ENCODE measurements at regions not wholly inside any gene's neighbourhood (a gene's known extent, or its start where the extent isn't known, plus 50 kb on each side); places are given as distances from the start of the nearest gene placed in this dataset.
"Not testable (repeated sequence)": the region's sequence is repeated elsewhere in the genome, so short reads cannot be mapped to it uniquely, and the experiment has no call there.

DNA sequence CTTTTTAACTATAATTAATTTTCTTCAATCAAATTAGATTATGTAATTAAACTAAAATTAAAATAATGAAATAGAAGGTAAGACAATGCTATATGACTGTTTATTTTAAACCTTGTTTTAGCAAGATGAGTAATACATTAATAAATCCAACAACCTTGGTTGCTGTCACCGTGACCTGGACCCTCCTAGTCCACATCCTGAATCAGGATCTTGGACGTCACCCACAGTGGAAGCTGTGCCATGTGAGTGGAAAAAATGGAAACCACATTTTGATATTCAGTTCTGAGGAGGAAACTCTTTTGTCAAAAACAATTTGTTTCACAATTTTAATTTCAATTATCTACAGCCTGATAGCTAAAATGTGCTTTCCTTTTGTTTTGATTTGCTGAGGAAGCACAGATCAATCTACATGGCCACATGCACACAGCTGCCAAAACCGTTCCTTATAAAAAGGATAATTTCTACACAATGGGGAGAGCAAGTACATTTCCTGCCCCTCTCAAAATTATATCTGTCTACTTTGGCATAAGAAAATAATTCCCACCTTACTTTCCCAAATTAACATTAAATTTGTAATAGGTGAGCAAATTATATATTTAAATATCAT, 255.5 kb downstream of the RASSF9 start:
- DNase-seq = no peak

- DNase-seq = no peak
These were observed 249.1 kb downstream of the RASSF9 start for GRCh38 chr12:85587158-85587557.

DNA sequence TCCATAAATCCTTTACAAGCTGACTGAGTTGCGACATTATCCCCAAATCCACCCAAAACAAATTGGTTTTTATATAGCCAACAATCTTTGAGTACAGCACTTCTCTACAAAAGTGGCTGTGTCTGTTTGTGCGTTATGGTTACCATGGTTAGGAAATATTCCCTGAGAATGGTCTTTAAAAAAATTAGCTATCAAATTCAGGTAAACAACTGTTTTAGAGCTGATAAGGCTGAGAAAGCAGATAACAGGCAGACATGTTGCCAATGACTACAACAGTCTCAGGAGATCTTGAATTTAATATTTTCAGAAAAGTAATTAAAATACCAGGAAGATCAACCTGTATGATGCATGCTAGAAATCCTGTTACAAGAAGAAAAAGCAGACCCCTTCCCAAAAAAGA, 248.0 kb downstream of the RASSF9 start:
- no peak for DNase-seq

GRCh38 chr12:85600841-85601240, 235.4 kb downstream of the RASSF9 start:
- no peak for DNase-seq

DNA sequence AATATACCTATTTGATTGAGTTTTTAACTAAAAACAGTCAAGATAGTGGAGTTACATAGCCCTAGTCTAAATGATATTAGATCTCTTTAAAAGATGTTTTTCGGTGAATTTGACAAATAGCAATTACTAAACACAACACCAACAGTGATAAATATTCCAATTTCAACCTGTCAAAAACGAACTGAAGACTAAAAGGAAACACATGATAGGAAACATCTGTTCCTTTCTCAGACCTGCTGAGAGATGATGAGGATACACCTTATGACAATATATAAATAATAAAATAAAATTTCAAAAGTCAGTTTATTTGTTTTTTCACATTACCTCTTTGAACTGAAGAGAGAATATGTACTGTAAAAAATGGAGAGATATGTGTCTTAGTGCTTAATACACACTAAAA, 232.7 kb downstream of the RASSF9 start:
- DNase-seq = no peak

GRCh38 chr12:85606455-85606854, 229.8 kb downstream of the RASSF9 start:
- DNase-seq = no peak

DNA sequence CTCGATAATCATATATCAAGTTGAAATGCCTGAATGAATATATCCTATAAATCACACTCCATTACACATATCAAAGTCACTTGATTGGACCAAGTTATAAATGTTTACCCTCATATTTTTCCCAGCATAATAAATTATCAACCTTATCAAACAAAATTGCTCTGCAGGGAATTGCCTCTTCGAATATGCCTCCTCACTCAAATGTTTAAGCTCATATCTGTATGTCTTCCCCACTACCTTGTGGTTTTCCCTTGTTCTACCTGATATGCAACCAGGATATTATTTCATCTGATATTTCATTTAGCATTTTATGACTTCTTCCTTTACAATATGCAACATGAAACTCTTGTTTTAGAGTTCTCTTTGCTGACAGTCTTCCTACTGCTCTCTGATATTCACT, 226.4 kb downstream of the RASSF9 start:
- DNase-seq = no peak

GRCh38 chr12:85610194-85610593, 226.0 kb downstream of the RASSF9 start:
- DNase-seq = no peak

GRCh38 chr12:85616201-85616600, 220.0 kb downstream of the RASSF9 start:
- no peak for DNase-seq

- no peak for DNase-seq
These were observed 218.7 kb downstream of the RASSF9 start for GRCh38 chr12:85617307-85618091.

GRCh38 chr12:85621041-85621440, 215.2 kb downstream of the RASSF9 start:
- DNase-seq = no peak

DNA sequence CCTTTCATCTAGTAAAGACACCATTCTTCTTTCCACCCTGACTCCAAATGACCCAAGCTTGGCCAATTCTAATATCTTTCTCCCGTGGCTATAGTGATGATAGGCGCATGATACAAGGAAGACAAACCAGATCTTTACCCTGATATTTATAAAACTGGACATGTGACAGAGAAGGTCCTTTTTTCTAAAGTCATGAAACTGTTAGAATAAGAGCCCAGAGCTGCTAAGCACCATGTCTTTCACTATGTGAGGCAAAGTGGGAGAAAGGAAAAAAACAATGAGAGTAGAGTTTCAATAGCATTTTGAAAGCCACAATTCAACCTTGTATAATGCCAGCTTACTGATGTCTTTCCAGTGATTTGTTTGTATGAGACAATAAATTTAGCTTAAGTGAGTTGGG, 212.4 kb downstream of the RASSF9 start:
- no peak for DNase-seq

GRCh38 chr12:85625467-85625866, 210.7 kb downstream of the RASSF9 start:
- no peak for DNase-seq

DNA sequence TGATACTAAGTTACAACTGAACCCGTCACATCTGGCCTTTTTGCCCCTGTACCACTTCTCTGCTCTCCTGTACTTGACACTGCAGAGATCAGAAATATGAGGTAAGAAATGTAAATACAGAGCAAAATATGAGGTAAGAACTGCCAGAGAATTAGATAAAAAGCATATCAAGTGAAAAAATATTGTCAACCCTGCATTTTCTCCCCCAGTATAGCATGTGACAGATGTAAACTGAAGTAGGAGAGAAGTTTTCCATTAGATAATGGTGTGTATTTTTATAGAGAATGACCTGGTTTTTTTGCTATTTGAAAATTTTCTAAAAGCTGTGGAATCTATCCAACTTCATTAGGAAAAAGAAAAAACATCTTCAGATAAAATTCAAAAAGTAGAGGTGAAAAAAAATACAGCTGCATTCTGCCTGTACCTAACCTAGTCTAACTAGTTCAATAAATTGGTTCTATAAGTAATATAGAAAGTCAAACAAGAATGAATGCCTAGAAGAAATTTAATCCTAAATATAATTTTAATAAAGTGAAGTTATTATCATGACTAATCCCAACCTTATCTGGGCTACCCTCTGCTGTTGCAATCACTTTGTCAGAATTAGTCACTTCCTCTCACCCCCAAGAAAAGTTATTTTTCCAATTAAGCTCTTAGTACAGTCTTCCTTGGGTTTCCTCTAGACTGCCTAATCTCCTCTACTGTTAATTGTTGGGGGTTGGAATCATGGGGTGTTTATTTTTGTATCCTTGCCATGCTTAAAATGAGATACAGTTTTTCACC, 210.0 kb downstream of the RASSF9 start:
- DNase-seq = no peak

DNA sequence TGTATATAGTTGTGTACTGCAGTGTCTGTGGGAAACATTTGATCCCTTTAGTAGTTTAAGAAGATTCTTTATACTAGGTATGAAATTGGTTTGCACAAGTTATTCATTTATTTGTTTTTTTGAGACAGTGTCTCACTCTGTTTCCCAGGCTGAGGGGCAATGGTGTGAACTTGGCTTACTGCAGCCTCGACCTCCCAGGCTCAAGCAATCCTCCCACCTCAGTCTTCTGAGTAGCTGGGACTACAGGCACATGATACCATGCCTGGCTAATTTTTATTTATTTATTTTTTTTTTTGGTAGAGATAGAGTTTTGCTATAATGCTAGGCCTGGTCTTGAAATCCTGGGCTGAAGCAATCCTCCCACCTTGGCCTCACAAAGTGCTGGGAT, 209.4 kb downstream of the RASSF9 start:
- no peak for DNase-seq

GRCh38 chr12:85627584-85627983, 208.6 kb downstream of the RASSF9 start:
- DNase-seq = no peak

DNA sequence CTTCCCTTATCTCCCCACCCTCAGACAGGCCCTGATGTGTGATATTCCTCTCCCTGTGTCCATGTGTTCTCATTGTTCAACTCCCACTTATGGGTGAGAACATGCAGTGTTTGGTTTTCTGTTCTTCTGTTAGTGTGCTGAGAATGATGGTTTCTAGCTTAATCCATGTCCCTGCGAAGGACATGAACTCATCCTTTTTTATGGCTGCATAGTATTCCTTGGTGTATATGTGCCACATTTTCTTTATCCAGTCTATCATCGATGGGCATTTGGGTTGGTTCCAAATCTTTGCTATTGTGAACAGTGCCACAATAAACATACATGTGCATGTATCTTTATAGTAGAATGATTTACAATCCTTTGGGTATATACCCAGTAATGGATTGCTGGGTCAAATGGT, 207.6 kb downstream of the RASSF9 start:
- not testable (repeated sequence) for DNase-seq

- no peak for DNase-seq
These were observed 205.4 kb downstream of the RASSF9 start for GRCh38 chr12:85630851-85631250.

- no peak for DNase-seq
These were observed 203.8 kb downstream of the RASSF9 start for GRCh38 chr12:85632390-85632789.

DNA sequence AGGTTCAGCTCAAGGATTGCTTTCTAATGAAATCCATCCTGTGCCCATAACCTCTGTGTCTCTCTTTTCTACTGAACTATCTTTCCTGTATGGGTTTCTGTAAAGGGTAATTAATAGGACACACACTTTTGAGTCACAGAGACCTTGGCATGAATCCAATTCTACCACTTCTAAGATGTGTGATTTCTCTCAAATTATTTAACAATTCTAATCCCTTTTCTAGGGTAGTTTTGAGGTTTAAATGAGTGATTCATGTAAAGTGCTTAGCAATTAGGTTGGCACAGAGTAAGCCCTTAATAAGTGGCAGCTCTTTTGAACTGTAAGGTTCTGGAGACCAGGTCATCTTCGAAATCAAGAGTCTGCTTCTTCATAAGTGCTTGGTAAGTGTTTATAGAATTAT, 202.7 kb downstream of the RASSF9 start:
- no peak for DNase-seq

DNA sequence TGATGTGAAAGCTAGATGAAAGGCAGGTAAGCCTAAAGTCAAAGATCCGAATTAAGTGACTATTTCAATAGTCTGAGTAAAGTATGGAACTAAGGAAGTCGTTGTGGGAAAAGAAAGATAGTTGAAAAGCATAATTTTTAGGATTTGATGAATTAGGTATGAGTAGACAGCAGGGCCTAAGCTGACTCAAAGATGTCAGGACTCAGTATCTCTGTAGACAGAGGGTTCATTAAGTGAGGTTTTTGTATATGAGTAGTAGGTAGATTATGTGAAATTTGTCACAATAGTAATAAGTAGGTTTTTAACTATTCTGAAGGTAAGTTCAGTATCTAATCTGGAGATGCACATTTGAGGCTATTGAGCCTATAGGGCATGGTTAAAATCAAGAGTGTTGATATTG, 196.4 kb downstream of the RASSF9 start:
- no peak for DNase-seq

DNA sequence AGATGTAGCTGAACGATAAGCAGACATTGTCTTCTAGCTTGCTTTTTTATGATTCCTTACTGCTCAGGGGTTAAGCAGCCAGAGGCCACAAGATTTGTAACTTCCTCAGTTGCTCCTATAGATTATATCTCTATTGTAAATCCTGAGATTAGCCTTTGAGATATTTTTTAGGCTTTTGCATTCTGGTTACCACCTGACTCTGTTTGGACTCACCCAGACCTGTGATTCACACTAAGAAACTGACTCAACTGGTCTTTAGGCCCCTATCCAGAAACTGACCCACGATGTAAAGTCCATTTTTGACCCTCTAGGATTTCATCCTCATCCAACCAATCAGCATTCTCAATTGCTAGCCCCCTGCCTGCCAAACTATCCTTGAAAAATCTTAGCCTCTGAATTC, 194.4 kb downstream of the RASSF9 start:
- DNase-seq = no peak

DNA sequence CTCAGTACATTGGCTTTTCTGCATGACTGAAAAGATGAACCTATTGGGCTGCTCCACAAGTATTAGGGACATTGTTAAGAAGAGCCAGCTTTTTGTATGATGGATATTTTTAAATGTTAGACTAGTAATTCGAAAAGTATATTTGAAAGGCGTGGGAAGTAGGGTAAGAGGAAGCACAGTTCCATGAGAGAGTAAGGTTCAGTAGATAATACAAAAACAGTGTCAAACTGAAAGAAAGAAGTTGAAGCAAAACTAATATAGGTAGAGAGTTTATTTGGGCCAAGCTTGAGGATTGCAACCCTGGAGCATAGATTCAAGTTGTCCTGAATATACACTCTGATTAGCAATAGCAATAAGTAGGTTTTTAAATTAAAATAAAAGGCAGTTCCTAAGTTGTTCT, 193.9 kb downstream of the RASSF9 start:
- DNase-seq = no peak

GRCh38 chr12:85642808-85643207, 193.4 kb downstream of the RASSF9 start:
- DNase-seq = no peak
